Ascending aorta (tissue), 2 donors: ENCODE measurements at regions not wholly inside any gene's neighbourhood (a gene's known extent, or its start where the extent isn't known, plus 50 kb on each side); places are given as distances from the start of the nearest gene placed in this dataset.

Experiments used
- DNase-seq, 2 donors: peaks; one replicate each; pipeline ENCODE4 v3.0.0-alpha.2; 2019; ENCODE audit warnings: low spot score in 2 of 2
- H3K27ac ChIP-seq, 2 donors: fragments of 200-600 bp; sonication (generic); one replicate each; pipeline ENCODE4 v1.5.1; 2016 to 2017; ENCODE audit warnings: mild to moderate bottlenecking in 1 of 2
- H3K27me3 ChIP-seq: fragments of 200-600 bp; sonication (generic); one replicate; pipeline ENCODE4 v1.5.1; 2017
- H3K36me3 ChIP-seq, 2 donors: fragments of 200-600 bp; sonication (generic); one replicate each; pipeline ENCODE4 v1.5.1; 2016
- H3K4me1 ChIP-seq, 2 donors: fragments of 200-600 bp; sonication (generic); one replicate each; pipeline ENCODE4 v1.5.1; 2016 to 2017; ENCODE audit warnings: mild to moderate bottlenecking in 1 of 2
- H3K4me3 ChIP-seq, 2 donors: fragments of 200-600 bp; sonication (generic); one replicate each; pipeline ENCODE4 v1.5.1; 2016 to 2017; ENCODE audit warnings: mild to moderate bottlenecking in 1 of 2
- H3K9me3 ChIP-seq, 2 donors: fragments of 200-600 bp; sonication (generic); one replicate each; pipeline ENCODE4 v1.5.1; 2016
- intact Hi-C: fragments of 100-400 bp; cut with DNase I; formaldehyde crosslinking; loops from one replicate; pipeline ENCODE4 v1.15.1; 2023
- TF ChIP-seq, protein P1 (sequence below), 3 experiments: fragments of 200-600 bp in 2 of 3; fragments of 450-650 bp in 1 of 3; sonication (generic) in 2 of 3; IDR thresholded peaks; one replicate each; pipeline ENCODE4 v1.5.1; 2016 to 2019; ENCODE audit warnings: antibody characterized with exemption in 3 of 3, mild to moderate bottlenecking in 1 of 3, moderate library complexity in 1 of 3

DNA sequence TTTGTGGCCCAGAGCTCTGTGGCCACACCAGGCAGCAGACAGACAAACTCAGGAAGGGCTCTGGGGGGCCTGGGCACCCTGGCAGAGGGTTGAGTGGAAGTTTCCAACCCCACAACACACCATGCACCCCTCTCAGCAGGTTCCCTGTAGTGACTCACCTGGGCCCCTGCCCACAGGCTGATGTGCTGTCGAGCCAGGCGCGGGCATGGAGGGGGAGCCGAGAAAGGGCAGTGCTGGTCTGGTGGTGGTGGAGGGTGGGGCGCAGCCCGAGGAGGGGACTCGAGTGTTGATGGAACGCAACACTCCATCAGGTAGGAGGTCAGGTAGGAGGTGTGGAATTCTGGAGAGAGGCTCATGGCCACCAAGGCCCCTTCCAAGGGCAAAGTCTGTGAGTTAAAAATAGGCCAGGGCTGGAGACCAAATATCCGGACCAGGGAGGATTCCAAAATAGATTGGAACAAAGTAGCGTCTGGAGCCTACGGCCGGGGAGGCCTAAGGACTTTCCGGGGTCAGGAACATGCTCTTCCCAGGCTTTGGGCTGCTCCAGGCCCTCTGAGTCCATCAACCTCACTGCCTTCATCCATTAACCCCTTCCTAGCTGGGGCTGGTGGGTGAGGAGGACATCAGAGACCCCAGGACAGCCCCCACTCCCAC is 191.5 kb upstream of the AJAP1 start:
- TF ChIP-seq, protein P1, sequence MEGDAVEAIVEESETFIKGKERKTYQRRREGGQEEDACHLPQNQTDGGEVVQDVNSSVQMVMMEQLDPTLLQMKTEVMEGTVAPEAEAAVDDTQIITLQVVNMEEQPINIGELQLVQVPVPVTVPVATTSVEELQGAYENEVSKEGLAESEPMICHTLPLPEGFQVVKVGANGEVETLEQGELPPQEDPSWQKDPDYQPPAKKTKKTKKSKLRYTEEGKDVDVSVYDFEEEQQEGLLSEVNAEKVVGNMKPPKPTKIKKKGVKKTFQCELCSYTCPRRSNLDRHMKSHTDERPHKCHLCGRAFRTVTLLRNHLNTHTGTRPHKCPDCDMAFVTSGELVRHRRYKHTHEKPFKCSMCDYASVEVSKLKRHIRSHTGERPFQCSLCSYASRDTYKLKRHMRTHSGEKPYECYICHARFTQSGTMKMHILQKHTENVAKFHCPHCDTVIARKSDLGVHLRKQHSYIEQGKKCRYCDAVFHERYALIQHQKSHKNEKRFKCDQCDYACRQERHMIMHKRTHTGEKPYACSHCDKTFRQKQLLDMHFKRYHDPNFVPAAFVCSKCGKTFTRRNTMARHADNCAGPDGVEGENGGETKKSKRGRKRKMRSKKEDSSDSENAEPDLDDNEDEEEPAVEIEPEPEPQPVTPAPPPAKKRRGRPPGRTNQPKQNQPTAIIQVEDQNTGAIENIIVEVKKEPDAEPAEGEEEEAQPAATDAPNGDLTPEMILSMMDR (IDR thresholded peaks at IDR 0.05): no peak
- H3K27ac ChIP-seq: no peak overlapping the region
- no peaks in the 10 kb centered on the region for H3K36me3 ChIP-seq
- intact Hi-C loops: no loop called here
- no peaks in the 10 kb centered on the region for H3K9me3 ChIP-seq
- no peak for DNase-seq
- H3K27me3 ChIP-seq: no peaks in the 10 kb centered on the region
- no peak overlapping the region for H3K4me3 ChIP-seq
- no peaks in the 10 kb centered on the region for H3K4me1 ChIP-seq

DNA sequence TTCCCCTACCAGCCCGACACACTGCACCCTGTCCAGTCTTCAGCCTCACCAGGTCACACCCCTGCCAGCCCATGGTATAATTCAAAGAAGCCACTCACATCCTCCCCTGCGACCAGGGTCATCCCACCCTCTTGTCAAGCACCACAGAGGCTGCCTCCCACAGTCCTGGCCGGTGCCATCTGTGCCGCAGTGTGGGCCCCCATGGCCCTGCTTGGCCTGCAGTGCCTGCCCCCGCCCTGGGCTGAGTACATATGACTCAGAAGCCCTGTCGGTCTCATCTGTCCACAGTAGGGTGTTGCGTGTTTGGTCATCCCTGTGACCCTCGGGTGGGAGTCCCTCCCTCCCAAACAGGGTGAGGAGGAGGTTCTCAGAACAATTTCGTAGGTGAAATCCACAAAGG is 190.8 kb upstream of the AJAP1 start:
- intact Hi-C loops: no loop called here
- no peaks in the 10 kb centered on the region for H3K27me3 ChIP-seq
- no peaks in the 10 kb centered on the region for H3K36me3 ChIP-seq
- TF ChIP-seq, protein P1 (IDR thresholded peaks at IDR 0.05): no peak
- DNase-seq: no peak
- H3K4me3 ChIP-seq: no peak overlapping the region
- no peaks in the 10 kb centered on the region for H3K9me3 ChIP-seq
- no peaks in the 10 kb centered on the region for H3K4me1 ChIP-seq
- no peak overlapping the region for H3K27ac ChIP-seq

- Histone ChIP-seq H3K9me3 (no peaks in the 10 kb centered on the region), H3K27me3 (no peaks in the 10 kb centered on the region), H3K4me3 (no peak overlapping the region), H3K27ac (no peak overlapping the region), H3K4me1 (no peaks in the 10 kb centered on the region), H3K36me3 (no peaks in the 10 kb centered on the region)
- TF ChIP-seq, protein P1 (IDR thresholded peaks at IDR 0.05): no peak
- no peak for DNase-seq
- intact Hi-C loops: no loop called here
Observed at GRCh38 chr1:4464478-4464877, 189.9 kb upstream of the AJAP1 start.

DNA sequence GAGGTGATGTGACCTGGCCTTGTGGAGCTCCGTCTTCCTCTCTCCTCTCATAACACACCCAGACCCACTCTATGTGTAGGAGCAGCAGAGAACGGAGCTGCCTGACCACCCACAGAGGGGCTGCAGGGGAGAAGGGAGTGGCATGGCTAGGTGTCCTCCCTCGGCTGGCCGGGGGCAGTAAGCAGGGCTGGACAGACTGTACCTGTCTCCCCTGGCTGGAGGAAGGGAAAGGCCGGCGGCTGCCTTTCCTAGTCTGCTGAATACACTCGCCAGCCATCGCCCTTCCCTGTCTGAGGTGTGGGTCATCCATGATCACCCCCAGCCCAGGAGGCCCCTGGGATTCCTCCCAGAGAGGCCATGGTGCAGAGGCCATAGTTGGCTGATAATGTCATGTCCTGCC is 187.2 kb upstream of the AJAP1 start:
- no peak overlapping the region for H3K4me3 ChIP-seq
- TF ChIP-seq, protein P1 (IDR thresholded peaks at IDR 0.05): no peak
- H3K27ac ChIP-seq: no peak overlapping the region
- DNase-seq: no peak
- intact Hi-C loops: no loop called here
- H3K36me3 ChIP-seq: no peaks in the 10 kb centered on the region
- no peaks in the 10 kb centered on the region for H3K27me3 ChIP-seq
- H3K4me1 ChIP-seq: no peaks in the 10 kb centered on the region
- no peaks in the 10 kb centered on the region for H3K9me3 ChIP-seq

DNA sequence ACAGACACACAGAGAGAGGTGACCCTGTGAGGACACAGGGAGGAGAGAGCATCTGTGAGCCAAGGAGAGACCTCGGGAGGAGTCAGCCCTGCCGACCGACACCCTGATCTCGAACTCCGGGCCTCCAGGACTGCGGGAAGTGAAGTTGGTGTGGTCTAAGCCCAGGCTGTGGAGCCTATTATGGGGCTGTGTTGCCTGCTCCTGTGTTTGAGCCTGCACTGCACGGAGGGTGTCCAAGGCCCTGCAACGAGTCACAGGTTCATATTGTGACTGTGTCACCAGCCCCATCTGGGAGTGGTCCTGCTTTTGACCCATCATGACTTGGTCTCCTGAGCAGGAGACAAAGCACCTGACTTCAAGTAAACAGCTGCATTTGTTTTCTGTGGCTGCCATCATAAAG is 186.0 kb upstream of the AJAP1 start:
- H3K4me3 ChIP-seq: no peak overlapping the region
- intact Hi-C loops: no loop called here
- TF ChIP-seq, protein P1 (IDR thresholded peaks at IDR 0.05): no peak

More for the DNA sequence above, 186.0 kb upstream of the AJAP1 start:
- Histone ChIP-seq H3K9me3 (no peaks in the 10 kb centered on the region), H3K36me3 (no peaks in the 10 kb centered on the region), H3K4me1 (no peaks in the 10 kb centered on the region), H3K27ac (no peak overlapping the region), H3K27me3 (no peaks in the 10 kb centered on the region)
- DNase-seq: no peak
